Immature natural killer cell (primary cell): ENCODE measurements at regions not wholly inside any gene's neighbourhood (a gene's known extent, or its start where the extent isn't known, plus 50 kb on each side); places are given as distances from the start of the nearest gene placed in this dataset.

Source experiments
- DNase-seq, 3 donors: peaks; one replicate each; pipeline ENCODE4 v3.0.0; 2022; ENCODE audit warnings: mixed read lengths in 1 of 3
- H3K27ac Mint-ChIP-seq, 6 donors: one replicate each; pipeline ENCODE4 v1.8.0; 2020; ENCODE audit warnings: mixed read lengths in 6 of 6, mild to moderate bottlenecking in 5 of 6, inconsistent platforms in 4 of 6, moderate library complexity in 3 of 6
- H3K27me3 Mint-ChIP-seq, 3 donors: one replicate each; pipeline ENCODE4 v1.8.0; 2020 to 2021; ENCODE audit warnings: low read depth in 3 of 3, mild to moderate bottlenecking in 3 of 3, mixed read lengths in 3 of 3, moderate library complexity in 3 of 3, inconsistent platforms in 1 of 3
- H3K36me3 Mint-ChIP-seq, 3 donors: one replicate each; pipeline ENCODE4 v1.8.0; 2020; ENCODE audit warnings: mixed read lengths in 3 of 3, inconsistent platforms in 2 of 3, mild to moderate bottlenecking in 2 of 3
- H3K4me1 Mint-ChIP-seq, 2 donors: one replicate each; pipeline ENCODE4 v1.8.0; 2020; ENCODE audit warnings: inconsistent platforms in 2 of 2, mild to moderate bottlenecking in 2 of 2, mixed read lengths in 2 of 2, moderate library complexity in 1 of 2
- H3K4me3 Mint-ChIP-seq, 5 donors: one replicate each; pipeline ENCODE4 v1.8.0; 2020; ENCODE audit warnings: mild to moderate bottlenecking in 5 of 5, mixed read lengths in 5 of 5, inconsistent platforms in 3 of 5, moderate library complexity in 3 of 5
- H3K9me3 Mint-ChIP-seq, 6 donors: one replicate each; pipeline ENCODE4 v1.8.0; 2020; ENCODE audit warnings: mild to moderate bottlenecking in 6 of 6, mixed read lengths in 6 of 6, inconsistent platforms in 4 of 6, moderate library complexity in 3 of 6

DNA sequence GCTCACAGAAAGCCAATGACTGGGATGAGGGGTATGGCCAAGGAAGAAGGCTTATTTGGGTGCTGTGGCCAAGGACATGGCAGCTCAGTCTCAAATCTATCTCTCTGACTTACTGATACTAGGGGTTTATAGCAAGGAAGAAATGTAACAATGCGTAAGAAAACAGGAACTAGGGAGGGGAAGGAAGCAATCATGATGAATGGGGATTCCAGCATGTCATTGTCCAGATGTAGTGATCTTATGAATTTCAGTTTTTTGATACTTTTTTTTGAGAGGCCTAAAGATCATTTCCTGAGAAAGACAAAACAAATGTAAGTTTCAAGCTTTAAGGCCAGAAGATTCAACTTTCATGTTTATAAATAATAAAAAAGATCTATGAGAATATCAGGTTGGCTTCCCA, 298.6 kb upstream of the FAM98A start:
- H3K36me3 Mint-ChIP-seq: no peaks in the 10 kb centered on the region
- H3K27ac Mint-ChIP-seq: no peak overlapping the region
- no peak overlapping the region for H3K4me3 Mint-ChIP-seq
- no peak for DNase-seq
- no peaks in the 10 kb centered on the region for H3K4me1 Mint-ChIP-seq
- H3K27me3 Mint-ChIP-seq: peaks cover 0 to 1% (median 0%) of the 10 kb centered on the region in 3 donors
- peaks cover 5 to 31% (median 13%) of the 10 kb centered on the region in 6 donors for H3K9me3 Mint-ChIP-seq

DNA sequence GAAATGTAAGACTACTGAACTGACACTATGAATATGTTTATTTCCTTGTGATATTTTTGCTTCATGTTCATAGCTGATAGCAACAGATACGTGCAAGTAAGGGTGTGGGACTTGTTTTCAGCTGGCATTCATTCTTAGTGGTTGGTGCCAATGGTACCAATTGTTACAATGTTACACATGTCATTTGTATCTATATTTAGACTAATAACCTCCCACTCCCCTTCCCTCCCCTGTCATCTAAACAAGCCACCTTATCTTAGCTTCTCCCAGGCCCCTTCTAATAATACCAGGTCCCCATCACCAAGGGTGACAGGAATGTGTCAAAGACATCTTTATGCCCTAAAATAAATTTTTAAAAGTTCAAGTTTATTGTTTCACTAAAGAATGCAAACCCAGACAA, 294.7 kb upstream of the FAM98A start:
- Mint-ChIP-seq H3K36me3 (no peaks in the 10 kb centered on the region), H3K27ac (no peak overlapping the region), H3K4me1 (no peaks in the 10 kb centered on the region), H3K4me3 (no peak overlapping the region), H3K27me3 (peaks cover 0 to 1% (median 0%) of the 10 kb centered on the region in 3 donors), H3K9me3 (peaks cover 0 to 27% (median 4%) of the 10 kb centered on the region in 6 donors)
- DNase-seq: no peak

DNA sequence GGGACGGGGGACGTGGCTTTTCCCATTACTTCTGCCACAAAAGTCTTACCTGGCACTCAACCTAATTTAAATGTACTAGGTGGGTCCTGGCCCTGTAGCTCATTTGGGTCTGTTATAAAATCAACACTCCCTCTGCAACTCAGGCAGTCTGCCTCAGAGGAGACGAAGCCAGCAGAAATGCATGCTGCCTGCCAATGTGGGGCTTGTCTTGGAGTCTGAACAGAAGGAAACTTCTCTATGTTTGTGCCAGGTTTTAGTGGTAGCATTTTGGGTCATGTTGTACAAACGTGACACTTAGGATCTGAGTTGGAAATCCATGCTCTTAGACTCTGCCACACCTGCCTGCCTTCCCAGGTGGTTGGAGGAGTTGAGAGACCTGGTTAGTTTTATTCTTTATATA, 292.5 kb upstream of the FAM98A start:
- peaks cover 0 to 17% (median 6%) of the 10 kb centered on the region in 6 donors for H3K9me3 Mint-ChIP-seq
- no peak overlapping the region for H3K4me3 Mint-ChIP-seq
- H3K36me3 Mint-ChIP-seq: no peaks in the 10 kb centered on the region
- no peak overlapping the region for H3K27ac Mint-ChIP-seq
- H3K4me1 Mint-ChIP-seq: no peaks in the 10 kb centered on the region
- no peak for DNase-seq
- H3K27me3 Mint-ChIP-seq: no peaks in the 10 kb centered on the region

GRCh38 chr2:33890686-33891085, 291.6 kb upstream of the FAM98A start:
- Mint-ChIP-seq H3K27me3 (no peaks in the 10 kb centered on the region), H3K4me1 (no peaks in the 10 kb centered on the region), H3K4me3 (no peak overlapping the region), H3K27ac (no peak overlapping the region), H3K36me3 (no peaks in the 10 kb centered on the region), H3K9me3 (peaks cover 0 to 14% (median 6%) of the 10 kb centered on the region in 6 donors)
- no peak for DNase-seq

DNA sequence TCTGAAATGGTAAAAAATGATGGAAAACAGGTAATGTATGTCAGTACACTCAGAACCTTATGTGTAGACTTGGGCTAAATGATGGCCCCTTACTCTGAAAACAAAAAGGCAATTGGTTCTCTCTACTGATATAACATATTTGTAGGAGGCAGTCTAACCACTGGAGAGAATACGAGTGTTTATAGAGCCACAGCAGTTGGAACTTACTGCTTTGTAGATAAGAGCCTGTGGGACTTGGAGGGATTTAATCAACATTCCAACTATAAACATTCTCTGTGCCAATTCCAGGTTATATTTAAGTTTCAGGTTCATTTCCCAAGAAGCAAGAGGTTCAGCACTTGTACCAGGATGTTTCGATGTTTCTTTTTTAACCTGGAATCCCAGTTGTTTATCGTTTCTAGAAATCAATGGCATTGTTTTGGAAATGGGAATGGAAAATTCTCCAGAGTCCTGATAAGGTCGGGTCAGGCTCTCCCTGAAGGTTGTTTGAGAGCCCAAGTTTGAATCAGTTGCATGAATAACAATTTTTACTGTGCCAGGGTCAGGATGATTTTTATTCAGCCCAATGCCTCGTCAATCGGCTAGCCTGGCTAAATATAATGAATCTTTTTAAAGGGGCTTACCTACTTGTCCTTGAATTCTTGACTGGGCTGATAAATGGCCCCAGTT, 278.4 kb upstream of the FAM98A start:
- H3K27ac Mint-ChIP-seq: no peak overlapping the region
- H3K4me3 Mint-ChIP-seq: no peak overlapping the region
- peaks cover 1 to 4% (median 2%) of the 10 kb centered on the region in 3 donors for H3K27me3 Mint-ChIP-seq
- no peaks in the 10 kb centered on the region for H3K36me3 Mint-ChIP-seq
- H3K4me1 Mint-ChIP-seq: no peaks in the 10 kb centered on the region
- no peak for DNase-seq
- H3K9me3 Mint-ChIP-seq: peaks cover 8 to 27% (median 12%) of the 10 kb centered on the region in 6 donors

GRCh38 chr2:33873076-33873605, 274.0 kb upstream of the FAM98A start:
- peaks cover 0 to 1% (median 0%) of the 10 kb centered on the region in 3 donors for H3K27me3 Mint-ChIP-seq
- H3K4me1 Mint-ChIP-seq: no peaks in the 10 kb centered on the region
- no peak overlapping the region for H3K4me3 Mint-ChIP-seq
- H3K9me3 Mint-ChIP-seq: peaks cover 9 to 30% (median 14%) of the 10 kb centered on the region in 6 donors
- no peak for DNase-seq
- no peak overlapping the region for H3K27ac Mint-ChIP-seq
- H3K36me3 Mint-ChIP-seq: no peaks in the 10 kb centered on the region

GRCh38 chr2:33859811-33860461, 260.8 kb upstream of the FAM98A start:
- no peak for DNase-seq
- Mint-ChIP-seq H3K27me3 (peaks cover 0 to 2% (median 0%) of the 10 kb centered on the region in 3 donors), H3K27ac (peak overlapping the region in 1 of 6 donors; percentile 25), H3K4me1 (peaks cover 0 to 14% of the 10 kb centered on the region in 2 donors), H3K36me3 (peaks cover 0 to 4% (median 0%) of the 10 kb centered on the region in 3 donors), H3K4me3 (peak overlapping the region in 4 of 5 donors; percentile 4 to 22 (median 11)), H3K9me3 (peaks cover 0 to 16% (median 9%) of the 10 kb centered on the region in 6 donors)

GRCh38 chr2:33859176-33859575, 260.1 kb upstream of the FAM98A start:
- H3K4me1 Mint-ChIP-seq: peaks cover 0 to 14% of the 10 kb centered on the region in 2 donors
- H3K27me3 Mint-ChIP-seq: peaks cover 0 to 2% (median 0%) of the 10 kb centered on the region in 3 donors
- no peak for DNase-seq
- H3K4me3 Mint-ChIP-seq: no peak overlapping the region
- peaks cover 0 to 4% (median 0%) of the 10 kb centered on the region in 3 donors for H3K36me3 Mint-ChIP-seq
- H3K27ac Mint-ChIP-seq: peak overlapping the region in 1 of 6 donors; percentile 35
- peaks cover 2 to 17% (median 11%) of the 10 kb centered on the region in 6 donors for H3K9me3 Mint-ChIP-seq

DNA sequence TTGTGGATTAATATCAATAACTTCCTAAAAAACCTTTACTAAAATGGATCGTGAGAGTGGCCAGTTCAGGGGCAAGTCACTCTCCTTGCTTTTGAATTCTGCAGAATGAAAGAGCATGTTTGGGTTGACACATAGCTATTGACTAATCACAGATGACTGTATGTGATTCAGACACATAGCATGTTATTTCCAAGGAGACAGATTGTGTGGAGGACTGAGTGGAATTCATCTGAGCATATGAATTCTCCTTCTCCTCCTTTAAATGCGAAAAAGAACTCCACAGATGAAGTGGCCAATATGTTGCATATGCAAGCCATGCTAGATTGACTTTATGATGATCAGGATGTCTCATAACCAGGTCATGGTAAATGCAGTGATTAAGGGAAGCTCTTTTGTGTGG, 249.4 kb upstream of the FAM98A start:
- H3K36me3 Mint-ChIP-seq: peaks cover 0 to 4% (median 0%) of the 10 kb centered on the region in 3 donors
- H3K4me1 Mint-ChIP-seq: no peaks in the 10 kb centered on the region
- H3K27ac Mint-ChIP-seq: no peak overlapping the region
- H3K4me3 Mint-ChIP-seq: no peak overlapping the region
- peaks cover 0 to 1% (median 0%) of the 10 kb centered on the region in 3 donors for H3K27me3 Mint-ChIP-seq
- DNase-seq: no peak
- H3K9me3 Mint-ChIP-seq: peaks cover 9 to 36% (median 16%) of the 10 kb centered on the region in 6 donors

GRCh38 chr2:33839791-33840190, 240.7 kb upstream of the FAM98A start:
- Mint-ChIP-seq H3K27ac (no peak overlapping the region), H3K4me3 (no peak overlapping the region), H3K27me3 (peaks cover 0 to 2% (median 0%) of the 10 kb centered on the region in 3 donors), H3K36me3 (no peaks in the 10 kb centered on the region), H3K4me1 (no peaks in the 10 kb centered on the region), H3K9me3 (peaks cover 0 to 6% (median 2%) of the 10 kb centered on the region in 6 donors)
- no peak for DNase-seq

DNA sequence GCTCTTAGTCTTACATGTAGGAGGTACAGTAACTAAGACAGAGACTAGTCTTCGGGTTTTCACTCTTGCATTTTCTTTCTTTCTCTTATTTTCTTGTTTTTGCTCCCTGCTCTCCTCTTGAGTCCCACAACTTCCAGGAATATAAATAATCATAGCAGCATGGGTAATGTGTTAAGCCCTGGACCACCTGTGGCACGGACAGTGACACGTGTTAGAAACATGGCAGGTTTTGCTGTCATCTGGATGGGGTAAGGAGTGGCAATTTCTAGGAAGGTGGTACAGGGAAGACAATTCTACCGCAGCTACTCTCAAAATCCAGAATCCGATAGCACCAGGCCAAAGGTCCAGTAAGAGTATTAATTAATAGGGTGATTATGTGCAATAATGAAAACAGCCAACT, 237.5 kb upstream of the FAM98A start:
- peaks cover 0 to 16% (median 3%) of the 10 kb centered on the region in 6 donors for H3K9me3 Mint-ChIP-seq
- H3K36me3 Mint-ChIP-seq: no peaks in the 10 kb centered on the region
- H3K27ac Mint-ChIP-seq: no peak overlapping the region
- no peak overlapping the region for H3K4me3 Mint-ChIP-seq
- H3K27me3 Mint-ChIP-seq: peaks cover 0 to 2% (median 2%) of the 10 kb centered on the region in 3 donors
- no peak for DNase-seq
- H3K4me1 Mint-ChIP-seq: no peaks in the 10 kb centered on the region

GRCh38 chr2:33835911-33836310, 236.8 kb upstream of the FAM98A start:
- H3K4me1 Mint-ChIP-seq: no peaks in the 10 kb centered on the region
- DNase-seq: no peak
- peaks cover 0 to 2% (median 2%) of the 10 kb centered on the region in 3 donors for H3K27me3 Mint-ChIP-seq
- peaks cover 0 to 20% (median 2%) of the 10 kb centered on the region in 6 donors for H3K9me3 Mint-ChIP-seq
- H3K36me3 Mint-ChIP-seq: no peaks in the 10 kb centered on the region
- no peak overlapping the region for H3K27ac Mint-ChIP-seq
- no peak overlapping the region for H3K4me3 Mint-ChIP-seq

- H3K9me3 Mint-ChIP-seq: peaks cover 0 to 6% (median 4%) of the 10 kb centered on the region in 6 donors
- no peak overlapping the region for H3K4me3 Mint-ChIP-seq
- DNase-seq: no peak
- peaks cover 0 to 2% (median 0%) of the 10 kb centered on the region in 3 donors for H3K27me3 Mint-ChIP-seq
- no peaks in the 10 kb centered on the region for H3K36me3 Mint-ChIP-seq
- no peak overlapping the region for H3K27ac Mint-ChIP-seq
- H3K4me1 Mint-ChIP-seq: no peaks in the 10 kb centered on the region
Observed at GRCh38 chr2:33822964-33823363, 223.9 kb upstream of the FAM98A start.

DNA sequence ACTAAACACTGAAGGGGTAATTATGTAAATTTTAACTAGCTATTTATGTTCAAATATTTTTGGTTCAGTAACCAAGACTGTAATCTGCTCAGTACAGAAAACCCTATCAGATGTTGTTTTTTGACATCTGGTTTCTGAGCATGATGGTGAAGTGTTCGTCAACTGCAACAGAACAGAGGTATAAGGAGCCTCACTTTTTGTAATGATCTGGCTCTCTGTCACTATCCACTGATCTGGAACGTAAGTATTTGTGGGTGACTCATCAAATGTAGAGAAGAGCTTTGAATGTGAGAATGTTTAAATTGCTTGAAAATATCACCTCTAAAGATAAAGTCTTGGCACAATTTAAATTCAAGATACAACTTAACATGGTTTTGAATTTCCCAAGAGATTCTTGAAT, 213.6 kb upstream of the FAM98A start:
- Mint-ChIP-seq H3K27me3 (no peaks in the 10 kb centered on the region), H3K4me1 (no peaks in the 10 kb centered on the region), H3K4me3 (no peak overlapping the region), H3K36me3 (no peaks in the 10 kb centered on the region), H3K27ac (no peak overlapping the region), H3K9me3 (peaks cover 0 to 5% (median 0%) of the 10 kb centered on the region in 6 donors)
- no peak for DNase-seq
